ENCODE measurements at regions not wholly inside any gene's neighbourhood (a gene's known extent, or its start where the extent isn't known, plus 50 kb on each side); places are given as distances from the start of the nearest gene placed in this dataset.
A peak's percentile ranks its signal among the peaks of the same experiment; 100 is the strongest.
"Not testable (repeated sequence)": the region's sequence is repeated elsewhere in the genome, so short reads cannot be mapped to it uniquely, and the experiment has no call there.

DNA sequence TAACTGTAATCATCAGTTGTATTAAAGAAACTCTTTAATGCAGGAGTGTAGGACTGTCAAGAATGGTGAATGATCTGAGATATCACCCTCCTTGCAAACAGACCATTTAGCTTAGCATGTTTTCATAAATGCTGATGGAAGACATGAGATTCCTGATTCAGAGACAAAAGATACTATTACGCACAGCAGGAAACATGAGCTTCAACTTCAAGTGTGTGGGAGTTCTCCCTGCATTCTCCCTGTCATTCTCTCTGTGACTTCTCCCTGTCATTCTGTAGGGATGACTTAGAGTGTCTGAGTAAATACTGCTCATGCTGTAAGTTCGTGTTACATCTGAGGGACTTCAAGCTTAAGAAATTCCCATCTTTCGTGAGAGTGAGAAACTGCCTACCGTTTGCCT lies 866.0 kb upstream of the PRKX start:
- TF ChIP-seq, protein P1, sequence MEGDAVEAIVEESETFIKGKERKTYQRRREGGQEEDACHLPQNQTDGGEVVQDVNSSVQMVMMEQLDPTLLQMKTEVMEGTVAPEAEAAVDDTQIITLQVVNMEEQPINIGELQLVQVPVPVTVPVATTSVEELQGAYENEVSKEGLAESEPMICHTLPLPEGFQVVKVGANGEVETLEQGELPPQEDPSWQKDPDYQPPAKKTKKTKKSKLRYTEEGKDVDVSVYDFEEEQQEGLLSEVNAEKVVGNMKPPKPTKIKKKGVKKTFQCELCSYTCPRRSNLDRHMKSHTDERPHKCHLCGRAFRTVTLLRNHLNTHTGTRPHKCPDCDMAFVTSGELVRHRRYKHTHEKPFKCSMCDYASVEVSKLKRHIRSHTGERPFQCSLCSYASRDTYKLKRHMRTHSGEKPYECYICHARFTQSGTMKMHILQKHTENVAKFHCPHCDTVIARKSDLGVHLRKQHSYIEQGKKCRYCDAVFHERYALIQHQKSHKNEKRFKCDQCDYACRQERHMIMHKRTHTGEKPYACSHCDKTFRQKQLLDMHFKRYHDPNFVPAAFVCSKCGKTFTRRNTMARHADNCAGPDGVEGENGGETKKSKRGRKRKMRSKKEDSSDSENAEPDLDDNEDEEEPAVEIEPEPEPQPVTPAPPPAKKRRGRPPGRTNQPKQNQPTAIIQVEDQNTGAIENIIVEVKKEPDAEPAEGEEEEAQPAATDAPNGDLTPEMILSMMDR (IDR thresholded peaks at IDR 0.05; ENCODE audit: low read depth, low read length), result no peak
- DNase-seq (ENCODE audit: extremely low read depth, low read depth), result no peak

DNA sequence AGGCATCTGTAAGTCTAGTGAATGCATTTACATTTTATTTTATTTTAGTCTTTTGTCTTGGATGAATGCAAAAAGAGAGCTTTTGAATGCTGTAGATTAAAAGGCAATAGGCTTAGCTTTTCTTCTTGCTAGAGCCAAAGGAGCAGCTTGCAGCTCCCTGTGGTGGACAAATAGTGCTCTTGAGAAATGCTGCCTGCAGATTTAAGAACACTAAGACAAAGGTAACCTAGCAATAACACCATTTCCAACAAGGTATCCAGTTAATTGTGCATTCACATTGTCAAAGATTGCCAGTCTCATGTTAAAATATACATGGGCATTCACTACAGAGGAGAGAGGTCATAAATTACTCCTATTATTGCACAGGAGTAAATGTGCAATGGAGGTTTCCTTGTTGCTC lies 859.2 kb upstream of the PRKX start:
- no peak for DNase-seq (ENCODE audit: extremely low read depth, low read depth)
- TF ChIP-seq, protein P1 (IDR thresholded peaks at IDR 0.05; ENCODE audit: low read depth, low read length), result no peak

DNA sequence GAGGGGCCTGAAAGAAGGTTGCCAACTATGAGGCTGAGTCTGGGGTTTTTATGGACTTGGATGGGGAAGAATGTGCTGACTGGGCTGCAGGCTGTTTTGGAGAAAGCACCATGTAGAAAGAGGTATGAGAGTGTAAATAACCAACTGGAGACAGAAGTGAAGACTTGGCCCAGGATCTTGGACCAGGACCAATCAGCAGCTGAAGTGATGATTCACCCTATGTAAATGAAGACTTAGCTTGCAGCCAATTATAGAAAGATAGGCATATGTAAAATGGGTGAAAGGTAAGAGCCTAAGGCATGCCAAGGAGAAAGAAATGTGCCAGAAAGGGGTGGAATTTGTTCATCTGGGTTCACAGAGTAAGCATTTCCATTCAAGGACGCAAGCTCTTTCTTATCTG lies 856.7 kb upstream of the PRKX start:
- TF ChIP-seq, protein P1 (IDR thresholded peaks at IDR 0.05; ENCODE audit: low read depth, low read length), result no peak
- DNase-seq (ENCODE audit: extremely low read depth, low read depth), result no peak

DNA sequence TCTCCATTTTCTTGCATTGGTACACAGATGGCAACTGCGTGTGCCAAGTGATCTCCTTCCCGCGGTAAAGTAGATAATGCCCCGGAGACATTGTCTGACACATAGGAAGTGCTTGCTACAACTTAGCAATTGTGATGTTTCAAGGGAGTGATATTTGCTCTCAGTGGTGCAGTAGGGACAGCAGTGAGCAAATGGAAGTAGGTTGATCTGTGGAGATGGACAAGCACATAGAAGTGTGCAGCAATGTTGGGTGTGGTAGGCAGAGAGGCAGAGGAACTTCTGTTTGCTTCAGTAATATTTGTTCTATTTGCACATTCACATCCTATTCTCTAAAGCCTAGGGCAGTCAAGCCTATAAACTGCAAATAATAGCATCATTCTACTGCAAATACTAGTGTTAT lies 846.7 kb upstream of the PRKX start:
- no peak for DNase-seq (ENCODE audit: extremely low read depth, low read depth)
- TF ChIP-seq, protein P1 (IDR thresholded peaks at IDR 0.05; ENCODE audit: low read depth, low read length), result no peak

DNA sequence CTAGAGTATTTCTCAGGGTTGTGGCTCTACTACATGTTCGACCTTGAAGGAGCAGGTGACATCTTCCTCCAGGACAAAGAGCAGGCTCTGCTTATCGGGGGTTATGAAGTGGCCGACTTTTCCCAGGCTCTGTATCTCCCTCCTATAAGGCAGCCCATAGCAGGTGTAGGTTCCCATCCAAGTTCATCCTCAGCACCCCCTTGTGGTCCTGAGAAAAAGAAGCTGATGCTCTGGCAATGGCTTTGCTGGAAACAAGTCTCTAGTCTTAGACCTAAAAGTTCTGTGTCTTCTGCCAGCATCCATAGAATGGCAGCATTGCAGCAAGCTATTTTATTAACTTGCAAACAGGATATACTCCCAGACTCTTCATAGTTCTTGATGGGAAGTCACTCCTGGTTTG lies 836.6 kb upstream of the PRKX start:
- DNase-seq (ENCODE audit: extremely low read depth, low read depth), result no peak
- TF ChIP-seq, protein P1 (IDR thresholded peaks at IDR 0.05; ENCODE audit: low read depth, low read length), result no peak

DNA sequence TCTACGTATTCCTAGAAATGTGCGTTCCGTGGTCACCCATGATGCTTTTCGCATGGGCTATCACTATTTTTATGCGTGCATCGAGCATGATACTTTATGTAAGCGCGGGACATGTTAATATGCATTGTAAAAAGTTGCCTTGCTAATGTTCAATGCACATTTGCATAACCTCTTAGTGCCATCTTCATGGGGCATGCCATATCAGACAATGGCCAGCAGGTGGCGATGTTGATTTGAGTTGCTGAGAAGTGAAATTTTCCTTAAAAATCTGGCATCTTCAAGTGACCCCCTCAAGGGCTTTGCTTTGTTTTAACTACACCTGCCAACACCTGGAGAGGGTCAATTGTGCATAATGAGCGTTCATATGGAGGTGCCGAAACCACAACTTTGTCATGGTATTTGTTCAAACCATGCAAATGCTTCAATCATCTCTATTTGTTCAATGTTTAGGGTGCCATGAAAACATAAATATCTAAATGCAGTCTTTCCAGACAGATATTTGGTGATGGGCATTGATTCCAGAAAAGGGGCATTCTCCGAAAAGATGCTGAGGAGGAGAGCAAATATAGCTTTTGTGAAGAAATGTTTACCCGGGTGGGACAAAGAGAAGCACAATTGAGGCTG lies 833.9 kb upstream of the PRKX start:
- TF ChIP-seq, protein P1 (IDR thresholded peaks at IDR 0.05; ENCODE audit: low read depth, low read length), result peak; percentile 74
- peak; percentile 1 for DNase-seq (ENCODE audit: extremely low read depth, low read depth)

DNA sequence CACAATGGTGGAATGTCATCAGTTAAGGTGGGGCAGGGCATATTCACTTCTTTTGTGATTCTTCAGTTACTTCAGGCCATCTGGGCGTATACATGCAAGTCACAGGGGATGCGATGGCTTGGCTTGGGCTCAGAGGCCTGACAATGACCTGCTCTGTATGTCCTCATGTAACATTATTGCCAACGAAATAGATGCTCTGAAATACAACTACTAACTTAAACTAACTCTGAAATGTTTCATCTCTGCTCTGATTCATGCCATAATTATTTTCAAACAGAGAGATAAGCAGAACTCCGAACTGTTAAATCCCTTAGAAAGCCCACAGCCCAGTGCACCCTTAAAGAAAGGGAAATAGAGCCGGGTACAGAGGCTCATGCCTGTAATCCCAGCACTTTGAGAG lies 832.7 kb upstream of the PRKX start:
- DNase-seq (ENCODE audit: extremely low read depth, low read depth), result not testable (repeated sequence)

DNA sequence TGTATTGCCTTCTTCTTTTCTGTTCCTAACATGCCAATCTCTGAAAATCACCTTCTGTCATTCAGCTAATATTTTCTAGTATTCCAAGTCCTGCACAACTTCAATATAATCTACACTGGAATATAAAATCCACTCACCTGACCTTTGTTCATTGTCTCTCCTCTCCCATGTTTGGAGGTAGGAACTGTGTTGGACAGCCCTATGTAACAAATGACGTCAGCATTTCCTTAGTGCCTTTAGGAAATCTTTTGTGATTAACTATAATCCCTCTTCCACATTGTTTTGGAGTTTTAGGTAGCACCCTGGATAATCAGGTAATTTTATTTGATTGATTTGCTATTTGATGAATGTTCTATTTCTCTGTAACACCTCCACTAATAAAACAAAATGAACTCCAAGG lies 814.8 kb upstream of the PRKX start:
- no peak for DNase-seq (ENCODE audit: extremely low read depth, low read depth)
- TF ChIP-seq, protein P1 (IDR thresholded peaks at IDR 0.05; ENCODE audit: low read depth, low read length), result no peak

Data from AG09319 (cell line).